OCI-LY1 (cell line): ENCODE measurements at regions not wholly inside any gene's neighbourhood (a gene's known extent, or its start where the extent isn't known, plus 50 kb on each side); places are given as distances from the start of the nearest gene placed in this dataset.

Source experiments
- H2AFZ ChIP-seq: fragments of 200-600 bp; sonication (generic), shearing (Covaris generic); 2 replicates; pipeline ENCODE4 v1.6.0; 2014; ENCODE audit warnings: antibody characterized with exemption, mild to moderate bottlenecking, low read length
- H3F3A ChIP-seq: fragments of 200-600 bp; sonication (generic), shearing (Covaris generic); 2 replicates; pipeline ENCODE4 v1.6.0; 2014; ENCODE audit warnings: mild to moderate bottlenecking, antibody characterized with exemption, low read length, moderate library complexity; ENCODE audit not compliant: insufficient read depth
- H3K27ac ChIP-seq: fragments of 200-600 bp; sonication (generic); 2 replicates; pipeline ENCODE4 v1.5.1; 2014; ENCODE audit warnings: low read length, mixed run types, mild to moderate bottlenecking, low read depth; ENCODE audit not compliant: poor library complexity, severe bottlenecking
- H3K27me3 ChIP-seq: fragments of 200-600 bp; sonication (generic); 2 replicates; pipeline ENCODE4 v1.6.0; 2014; ENCODE audit warnings: antibody characterized with exemption, mild to moderate bottlenecking, low read length, moderate library complexity; ENCODE audit not compliant: insufficient read depth
- H3K36me3 ChIP-seq: fragments of 200-600 bp; sonication (generic); 2 replicates; pipeline ENCODE4 v1.6.1; 2014; ENCODE audit warnings: mild to moderate bottlenecking, antibody characterized with exemption, low read length, moderate library complexity, mixed read lengths; ENCODE audit not compliant: insufficient read depth
- H3K4me1 ChIP-seq: fragments of 200-600 bp; sonication (generic); 2 replicates; pipeline ENCODE4 v1.5.1; 2014; ENCODE audit warnings: mild to moderate bottlenecking, low read length, moderate library complexity; ENCODE audit not compliant: insufficient read depth, severe bottlenecking
- H3K4me2 ChIP-seq: fragments of 200-600 bp; sonication (generic), shearing (Covaris generic); 2 replicates; pipeline ENCODE4 v1.6.1; 2014; ENCODE audit warnings: low read length
- H3K4me3 ChIP-seq: fragments of 200-600 bp; sonication (generic); 2 replicates; pipeline ENCODE4 v1.5.1; 2014; ENCODE audit warnings: low read length, low read depth, mild to moderate bottlenecking, mixed read lengths; ENCODE audit not compliant: poor library complexity, severe bottlenecking
- H3K79me2 ChIP-seq: fragments of 200-600 bp; shearing (Covaris generic); 2 replicates; pipeline ENCODE4 v1.6.1; 2016; ENCODE audit warnings: mixed run types, low read length, mixed read lengths; ENCODE audit not compliant: insufficient read depth
- H3K9ac ChIP-seq: fragments of 200-600 bp; sonication (generic), shearing (Covaris generic); 2 replicates; pipeline ENCODE4 v1.6.1; 2014; ENCODE audit warnings: mild to moderate bottlenecking, low read length, mixed read lengths
- H3K9me2 ChIP-seq: fragments of 200-600 bp; sonication (generic), shearing (Covaris generic); 2 replicates; pipeline ENCODE4 v1.6.1; 2014; ENCODE audit warnings: low read depth, mild to moderate bottlenecking, low read length, mixed read lengths
- H3K9me3 ChIP-seq: fragments of 200-600 bp; shearing (Covaris generic); 2 replicates; pipeline ENCODE4 v1.6.1; 2014; ENCODE audit warnings: low read length, mixed read lengths
- H4K20me1 ChIP-seq: fragments of 200-600 bp; sonication (generic), shearing (Covaris generic); 2 replicates; pipeline ENCODE4 v1.6.0; 2016; ENCODE audit warnings: mild to moderate bottlenecking, low read length; ENCODE audit not compliant: insufficient read depth
- CTCF ChIP-seq: fragments of 200-600 bp; sonication (generic), shearing (Covaris generic); IDR thresholded peaks from 2 replicates; pipeline ENCODE4 v1.5.1; 2017; ENCODE audit warnings: mild to moderate bottlenecking, antibody characterized with exemption, low read length, moderate library complexity, mixed read lengths
- EZH2 ChIP-seq: fragments of 200-600 bp; sonication (generic), shearing (Covaris generic); IDR thresholded peaks from 2 replicates; pipeline ENCODE4 v1.8.0; 2017; ENCODE audit warnings: borderline replicate concordance, mixed run types, mild to moderate bottlenecking, antibody characterized with exemption, low read length, moderate library complexity, mixed read lengths

GRCh38 chr18:77973745-77974144, 724.1 kb downstream of the GALR1 start:
- Histone ChIP-seq H3K9me3 (no peaks in the 10 kb centered on the region), H3K27ac (no peak overlapping the region), H3K9me2 (no peaks in the 10 kb centered on the region), H4K20me1 (no peaks in the 10 kb centered on the region), H3K4me1 (no peaks in the 10 kb centered on the region), H3K4me2 (no peak overlapping the region), H3K9ac (no peak overlapping the region), H3K36me3 (no peaks in the 10 kb centered on the region), H3F3A (no peaks in the 10 kb centered on the region), H3K79me2 (no peaks in the 10 kb centered on the region), H3K27me3 (no peaks in the 10 kb centered on the region), H3K4me3 (no peak overlapping the region), H2AFZ (no peak overlapping the region)
- TF ChIP-seq EZH2 (no peak), CTCF (no peak)

GRCh38 chr18:77974329-77974728, 724.7 kb downstream of the GALR1 start:
- H3K4me2 ChIP-seq: no peak overlapping the region
- H3K27me3 ChIP-seq: no peaks in the 10 kb centered on the region
- H3K9me3 ChIP-seq: no peaks in the 10 kb centered on the region
- H3F3A ChIP-seq: no peaks in the 10 kb centered on the region
- no peaks in the 10 kb centered on the region for H4K20me1 ChIP-seq
- no peak overlapping the region for H3K27ac ChIP-seq
- H3K4me1 ChIP-seq: no peaks in the 10 kb centered on the region
- TF ChIP-seq EZH2: no peak
- no peak for TF ChIP-seq CTCF
- H3K79me2 ChIP-seq: no peaks in the 10 kb centered on the region
- no peaks in the 10 kb centered on the region for H3K9me2 ChIP-seq
- H3K4me3 ChIP-seq: no peak overlapping the region
- no peak overlapping the region for H3K9ac ChIP-seq
- no peaks in the 10 kb centered on the region for H3K36me3 ChIP-seq
- no peak overlapping the region for H2AFZ ChIP-seq

GRCh38 chr18:77977331-77977730, 727.7 kb downstream of the GALR1 start:
- Histone ChIP-seq H2AFZ (no peak overlapping the region), H3K9ac (no peak overlapping the region), H3K79me2 (no peaks in the 10 kb centered on the region), H3K9me2 (no peaks in the 10 kb centered on the region), H3K27me3 (no peaks in the 10 kb centered on the region), H4K20me1 (no peaks in the 10 kb centered on the region), H3F3A (no peaks in the 10 kb centered on the region), H3K4me2 (no peak overlapping the region), H3K27ac (no peak overlapping the region), H3K4me3 (no peak overlapping the region), H3K4me1 (no peaks in the 10 kb centered on the region), H3K36me3 (no peaks in the 10 kb centered on the region), H3K9me3 (no peaks in the 10 kb centered on the region)
- TF ChIP-seq CTCF (no peak), EZH2 (no peak)
